ENCODE measurements at regions not wholly inside any gene's neighbourhood (a gene's known extent, or its start where the extent isn't known, plus 50 kb on each side); places are given as distances from the start of the nearest gene placed in this dataset.

DNA sequence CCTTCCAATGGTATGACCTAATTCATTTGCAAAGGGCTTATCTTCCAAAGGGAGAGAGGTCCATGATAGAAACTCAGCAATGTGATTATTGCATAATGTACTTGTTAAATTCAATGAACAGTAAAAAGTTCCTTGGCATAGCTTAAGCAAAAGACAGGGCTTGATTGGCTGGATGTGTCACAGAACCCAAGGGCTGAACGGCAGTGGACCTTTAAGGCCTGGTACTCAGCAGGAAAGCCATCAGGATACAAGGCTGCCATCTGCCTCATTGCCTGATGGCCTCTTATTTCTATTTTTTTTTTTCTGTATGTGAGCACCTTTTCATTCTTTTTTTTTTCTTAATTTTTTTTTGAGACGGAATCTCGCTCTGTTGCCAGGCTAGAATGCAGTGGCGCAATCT is 208.9 kb upstream of the WSCD1 start:
- H3K36me3 Mint-ChIP-seq (ENCODE audit: insufficient read depth in 1 of 3, low read depth in 3 of 3): no peaks in the 10 kb centered on the region
- Histone ChIP-seq H3K27me3 (ENCODE audit: insufficient read depth, low read length) (no peaks in the 10 kb centered on the region), H3K18ac (ENCODE audit: insufficient read length, low read depth, low read length) (no peak overlapping the region), H3K79me2 (ENCODE audit: insufficient read depth, low read length) (no peaks in the 10 kb centered on the region), H3K14ac (ENCODE audit: insufficient read depth, low read length) (no peak overlapping the region), H3K27ac (ENCODE audit: insufficient read length, low read depth, low read length) (no peak overlapping the region), H3K9me3 (ENCODE audit: control insufficient read depth, low read depth, low read length) (no peaks in the 10 kb centered on the region), H2BK15ac (ENCODE audit: low read depth, low read length) (no peak overlapping the region), H3K4me1 (ENCODE audit: insufficient read depth, low read length) (no peaks in the 10 kb centered on the region; the same call in none of the 2 replicates), H2BK20ac (ENCODE audit: low read depth, low read length, poor library complexity, severe bottlenecking) (no peak overlapping the region), H2BK12ac (ENCODE audit: insufficient read length, low read depth, low read length) (no peak overlapping the region), H4K5ac (ENCODE audit: insufficient read length, low read depth, low read length) (no peak overlapping the region), H3T11ph (ENCODE audit: low read length) (no peak overlapping the region), H2AFZ (ENCODE audit: low read length) (no peak overlapping the region), H4K91ac (ENCODE audit: insufficient read length, low read depth, low read length) (no peak overlapping the region), H2AK5ac (ENCODE audit: insufficient read length, low read length) (no peak overlapping the region), H3K4ac (ENCODE audit: low read depth, low read length) (no peak overlapping the region), H3K79me1 (ENCODE audit: insufficient read depth, low read depth, low read length, poor library complexity, severe bottlenecking) (no peaks in the 10 kb centered on the region), H3K9ac (ENCODE audit: extremely low read depth, insufficient read length, low read length) (no peak overlapping the region), H2BK120ac (ENCODE audit: low read depth, low read length, poor library complexity, severe bottlenecking) (no peak overlapping the region), H3K4me2 (ENCODE audit: insufficient read depth, insufficient read length, low read length) (no peak overlapping the region), H3K23me2 (ENCODE audit: insufficient read length, low read depth, low read length, poor library complexity, severe bottlenecking) (no peaks in the 10 kb centered on the region), H3K56ac (ENCODE audit: insufficient read length, low read depth, low read length) (no peak overlapping the region), H4K8ac (replicated peaks; ENCODE audit: insufficient read length, low read depth, low read length) (no peak overlapping the region), H2BK5ac (ENCODE audit: insufficient read length, low read length) (no peak overlapping the region), H3K23ac (ENCODE audit: insufficient read length, low read depth, low read length) (no peak overlapping the region), H4K20me1 (ENCODE audit: control insufficient read depth, insufficient read depth, insufficient read length) (no peaks in the 10 kb centered on the region)
- WGBS (ENCODE audit: extremely low coverage, insufficient read length, low lambda C conversion rate): no CpG with 5 or more reads among the region's 4 CpGs
- H3K27me3 Mint-ChIP-seq (ENCODE audit: low read depth): no peaks in the 10 kb centered on the region; the same call in none of the 2 replicates
- TF ChIP-seq, protein P1, sequence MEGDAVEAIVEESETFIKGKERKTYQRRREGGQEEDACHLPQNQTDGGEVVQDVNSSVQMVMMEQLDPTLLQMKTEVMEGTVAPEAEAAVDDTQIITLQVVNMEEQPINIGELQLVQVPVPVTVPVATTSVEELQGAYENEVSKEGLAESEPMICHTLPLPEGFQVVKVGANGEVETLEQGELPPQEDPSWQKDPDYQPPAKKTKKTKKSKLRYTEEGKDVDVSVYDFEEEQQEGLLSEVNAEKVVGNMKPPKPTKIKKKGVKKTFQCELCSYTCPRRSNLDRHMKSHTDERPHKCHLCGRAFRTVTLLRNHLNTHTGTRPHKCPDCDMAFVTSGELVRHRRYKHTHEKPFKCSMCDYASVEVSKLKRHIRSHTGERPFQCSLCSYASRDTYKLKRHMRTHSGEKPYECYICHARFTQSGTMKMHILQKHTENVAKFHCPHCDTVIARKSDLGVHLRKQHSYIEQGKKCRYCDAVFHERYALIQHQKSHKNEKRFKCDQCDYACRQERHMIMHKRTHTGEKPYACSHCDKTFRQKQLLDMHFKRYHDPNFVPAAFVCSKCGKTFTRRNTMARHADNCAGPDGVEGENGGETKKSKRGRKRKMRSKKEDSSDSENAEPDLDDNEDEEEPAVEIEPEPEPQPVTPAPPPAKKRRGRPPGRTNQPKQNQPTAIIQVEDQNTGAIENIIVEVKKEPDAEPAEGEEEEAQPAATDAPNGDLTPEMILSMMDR (conservative IDR thresholded peaks at IDR 0.05): no peak
- DNase-seq: no peak
- peaks cover 9% of the 10 kb centered on the region in 2 experiments for H3K4me1 Mint-ChIP-seq
- no peak overlapping the region for H3K4me3 Mint-ChIP-seq
- no peaks in the 10 kb centered on the region for H3K9me3 Mint-ChIP-seq
- no peak overlapping the region for H3K27ac Mint-ChIP-seq
